ACC112 (cell line): ENCODE measurements at regions not wholly inside any gene's neighbourhood (a gene's known extent, or its start where the extent isn't known, plus 50 kb on each side); places are given as distances from the start of the nearest gene placed in this dataset.
"Not testable (repeated sequence)": the region's sequence is repeated elsewhere in the genome, so short reads cannot be mapped to it uniquely, and the experiment has no call there.

Experiments used
- H2AFZ ChIP-seq: fragments of 200-600 bp; sonication (generic); one replicate; pipeline ENCODE4 v1.6.0; 2017; ENCODE audit warnings: antibody characterized with exemption, low read length; ENCODE audit not compliant: unreplicated experiment
- H3K27ac ChIP-seq: fragments of 200-600 bp; sonication (generic); 2 replicates; pipeline ENCODE4 v1.5.1; 2014; ENCODE audit warnings: low read depth, mild to moderate bottlenecking, antibody characterized with exemption, low read length, moderate library complexity
- H3K27me3 ChIP-seq: fragments of 200-600 bp; sonication (generic); 2 replicates; pipeline ENCODE4 v1.6.1; 2014; ENCODE audit warnings: mild to moderate bottlenecking, antibody characterized with exemption, low read length, moderate library complexity, mixed read lengths; ENCODE audit not compliant: insufficient read depth
- H3K36me3 ChIP-seq: fragments of 200-600 bp; sonication (generic); 2 replicates; pipeline ENCODE4 v1.6.1; 2016; ENCODE audit warnings: mild to moderate bottlenecking, antibody characterized with exemption, low read length, moderate library complexity, mixed read lengths; ENCODE audit not compliant: insufficient read depth
- H3K4me1 ChIP-seq: fragments of 200-600 bp; sonication (generic); one replicate; pipeline ENCODE4 v1.6.1; 2016; ENCODE audit warnings: low read length, mixed read lengths; ENCODE audit not compliant: insufficient read depth, unreplicated experiment, control insufficient read depth
- H3K4me3 ChIP-seq: fragments of 200-600 bp; sonication (generic); 2 replicates; pipeline ENCODE4 v1.5.1; 2014; ENCODE audit warnings: mild to moderate bottlenecking, low read depth, low read length
- H3K79me2 ChIP-seq: fragments of 200-600 bp; sonication (generic); one replicate; pipeline ENCODE4 v1.6.0; 2016; ENCODE audit warnings: low read length; ENCODE audit not compliant: control insufficient read depth, unreplicated experiment, insufficient read depth

GRCh38 chr18:27549335-27550039 is 364.4 kb upstream of the CHST9 start:
- H3K4me3 ChIP-seq = no peak overlapping the region
- H3K36me3 ChIP-seq = no peaks in the 10 kb centered on the region
- H3K27ac ChIP-seq = no peak overlapping the region
- no peaks in the 10 kb centered on the region for H3K79me2 ChIP-seq
- no peaks in the 10 kb centered on the region for H3K27me3 ChIP-seq
- no peak overlapping the region for H2AFZ ChIP-seq
- H3K4me1 ChIP-seq = no peaks in the 10 kb centered on the region

GRCh38 chr18:27546991-27547390 is 361.9 kb upstream of the CHST9 start:
- H2AFZ ChIP-seq = no peak overlapping the region
- no peaks in the 10 kb centered on the region for H3K79me2 ChIP-seq
- no peaks in the 10 kb centered on the region for H3K36me3 ChIP-seq
- peaks cover 5% of the 10 kb centered on the region; the same call in 1 of the 2 replicates for H3K27me3 ChIP-seq
- no peaks in the 10 kb centered on the region for H3K4me1 ChIP-seq
- H3K4me3 ChIP-seq = no peak overlapping the region
- no peak overlapping the region for H3K27ac ChIP-seq

- Histone ChIP-seq H3K36me3 (no peaks in the 10 kb centered on the region), H3K4me3 (no peak overlapping the region), H3K79me2 (no peaks in the 10 kb centered on the region), H2AFZ (no peak overlapping the region), H3K27ac (no peak overlapping the region), H3K4me1 (no peaks in the 10 kb centered on the region), H3K27me3 (peaks cover 10% of the 10 kb centered on the region; the same call in 1 of the 2 replicates)
Observed at GRCh38 chr18:27544206-27544605, 359.1 kb upstream of the CHST9 start.

GRCh38 chr18:27541293-27541692 is 356.2 kb upstream of the CHST9 start:
- Histone ChIP-seq H3K4me1 (no peaks in the 10 kb centered on the region), H3K36me3 (no peaks in the 10 kb centered on the region), H3K27ac (no peak overlapping the region), H2AFZ (no peak overlapping the region), H3K4me3 (no peak overlapping the region), H3K27me3 (peaks cover 12% of the 10 kb centered on the region; the same call in 1 of the 2 replicates), H3K79me2 (no peaks in the 10 kb centered on the region)

GRCh38 chr18:27540111-27540510 is 355.0 kb upstream of the CHST9 start:
- Histone ChIP-seq H3K36me3 (no peaks in the 10 kb centered on the region), H3K27ac (no peak overlapping the region), H3K27me3 (peaks cover 12% of the 10 kb centered on the region), H3K4me1 (no peaks in the 10 kb centered on the region), H3K4me3 (no peak overlapping the region), H3K79me2 (no peaks in the 10 kb centered on the region), H2AFZ (no peak overlapping the region)

GRCh38 chr18:27528925-27529521 is 343.9 kb upstream of the CHST9 start:
- no peak overlapping the region for H3K27ac ChIP-seq
- no peaks in the 10 kb centered on the region for H3K36me3 ChIP-seq
- H3K79me2 ChIP-seq = no peaks in the 10 kb centered on the region
- H3K4me1 ChIP-seq = no peaks in the 10 kb centered on the region
- no peaks in the 10 kb centered on the region for H3K27me3 ChIP-seq
- H3K4me3 ChIP-seq = no peak overlapping the region
- no peak overlapping the region for H2AFZ ChIP-seq

- H3K27ac ChIP-seq = no peak overlapping the region
- no peaks in the 10 kb centered on the region for H3K4me1 ChIP-seq
- no peaks in the 10 kb centered on the region for H3K36me3 ChIP-seq
- H2AFZ ChIP-seq = no peak overlapping the region
- no peaks in the 10 kb centered on the region for H3K27me3 ChIP-seq
- no peak overlapping the region for H3K4me3 ChIP-seq
- H3K79me2 ChIP-seq = no peaks in the 10 kb centered on the region
Observed at GRCh38 chr18:27527856-27528255, 342.7 kb upstream of the CHST9 start.

- Histone ChIP-seq H2AFZ (no peak overlapping the region), H3K36me3 (no peaks in the 10 kb centered on the region), H3K79me2 (no peaks in the 10 kb centered on the region), H3K4me3 (no peak overlapping the region), H3K27me3 (no peaks in the 10 kb centered on the region), H3K4me1 (no peaks in the 10 kb centered on the region), H3K27ac (no peak overlapping the region)
Observed at GRCh38 chr18:27520401-27520800, 335.3 kb upstream of the CHST9 start.

GRCh38 chr18:27510036-27510633 is 325.0 kb upstream of the CHST9 start:
- H3K79me2 ChIP-seq, H3K27ac ChIP-seq, H3K36me3 ChIP-seq, H3K4me1 ChIP-seq, H3K27me3 ChIP-seq, H2AFZ ChIP-seq, H3K4me3 ChIP-seq: not testable (repeated sequence)

GRCh38 chr18:27501671-27502070 is 316.6 kb upstream of the CHST9 start:
- no peaks in the 10 kb centered on the region for H3K36me3 ChIP-seq
- H3K79me2 ChIP-seq = no peaks in the 10 kb centered on the region
- H3K4me1 ChIP-seq = no peaks in the 10 kb centered on the region
- H3K27ac ChIP-seq = no peak overlapping the region
- no peak overlapping the region for H2AFZ ChIP-seq
- no peaks in the 10 kb centered on the region for H3K27me3 ChIP-seq
- H3K4me3 ChIP-seq = no peak overlapping the region

- H3K27ac ChIP-seq = no peak overlapping the region
- H3K36me3 ChIP-seq = no peaks in the 10 kb centered on the region
- H3K27me3 ChIP-seq = no peaks in the 10 kb centered on the region
- H3K79me2 ChIP-seq = no peaks in the 10 kb centered on the region
- H2AFZ ChIP-seq = no peak overlapping the region
- no peaks in the 10 kb centered on the region for H3K4me1 ChIP-seq
- H3K4me3 ChIP-seq = no peak overlapping the region
Observed at GRCh38 chr18:27500531-27500930, 315.4 kb upstream of the CHST9 start.
